Liver (tissue), 8 donors: ENCODE measurements at regions not wholly inside any gene's neighbourhood (a gene's known extent, or its start where the extent isn't known, plus 50 kb on each side); places are given as distances from the start of the nearest gene placed in this dataset.

Experiments used
- DNase-seq: peaks from one replicate; pipeline ENCODE4 v3.0.0-alpha.2; 2017; ENCODE audit warnings: low spot score
- H3K27ac ChIP-seq, 2 donors: one replicate each; pipeline ENCODE4 v1.7.0; 2013; ENCODE audit warnings: inconsistent platforms in 2 of 2, low read length in 2 of 2, control low read depth in 1 of 2, low read depth in 1 of 2, mild to moderate bottlenecking in 1 of 2
- H3K27me3 ChIP-seq, 4 donors: one replicate each; pipeline versions ENCODE4 v1.6.1 to v1.7.0; 2013; ENCODE audit warnings: low read length in 3 of 4, inconsistent platforms in 1 of 4, mild to moderate bottlenecking in 1 of 4, moderate library complexity in 1 of 4; ENCODE audit not compliant: control insufficient read depth in 4 of 4, insufficient read depth in 4 of 4
- H3K36me3 ChIP-seq, 4 donors: one replicate each; pipeline versions ENCODE4 v1.6.1 to v1.7.0; 2013; ENCODE audit warnings: low read length in 3 of 4, mild to moderate bottlenecking in 3 of 4, low read depth in 1 of 4, moderate library complexity in 1 of 4; ENCODE audit not compliant: control insufficient read depth in 4 of 4, insufficient read depth in 3 of 4
- H3K4me1 ChIP-seq, 4 donors: one replicate each; pipeline versions ENCODE4 v1.6.1 to v1.7.0; 2013; ENCODE audit warnings: low read length in 3 of 4, mild to moderate bottlenecking in 3 of 4, moderate library complexity in 1 of 4; ENCODE audit not compliant: control insufficient read depth in 4 of 4, insufficient read depth in 4 of 4
- H3K4me3 ChIP-seq, 3 donors: one replicate each; pipeline versions ENCODE4 v1.6.1 to v1.7.0; 2013; ENCODE audit warnings: low read length in 3 of 3, control low read depth in 1 of 3, low read depth in 1 of 3, mild to moderate bottlenecking in 1 of 3
- H3K9ac ChIP-seq, 2 donors: one replicate each; pipeline ENCODE4 v1.7.0; 2013; ENCODE audit warnings: low read length in 2 of 2, mild to moderate bottlenecking in 2 of 2, moderate library complexity in 2 of 2, control low read depth in 1 of 2, low read depth in 1 of 2
- H3K9me3 ChIP-seq, 4 donors: one replicate each; pipeline versions ENCODE4 v1.6.1 to v1.7.0; 2013; ENCODE audit warnings: low read length in 3 of 4; ENCODE audit not compliant: control insufficient read depth in 4 of 4
- ATF3 ChIP-seq: IDR thresholded peaks from 2 replicates; pipeline ENCODE4 v1.6.1; 2016; ENCODE audit warnings: antibody characterized with exemption
- CTCF ChIP-seq: fragments of 150-350 bp; IDR thresholded peaks from 2 replicates; pipeline ENCODE4 v1.5.1; 2017; ENCODE audit warnings: improper control_type of control experiment, low read depth, low read length; ENCODE audit not compliant: missing input control
- EGR1 ChIP-seq, 2 donors: IDR thresholded peaks; 2 replicates each; pipeline ENCODE4 v1.6.1; 2016 to 2018; ENCODE audit warnings: antibody characterized with exemption in 2 of 2, low read depth in 2 of 2
- FOXA2 ChIP-seq: IDR thresholded peaks from 2 replicates; pipeline ENCODE4 v1.6.1; 2016; ENCODE audit warnings: antibody characterized with exemption
- GABPA ChIP-seq, 2 donors: IDR thresholded peaks in 1 of 2; conservative IDR thresholded peaks in 1 of 2; 2 replicates each; pipeline ENCODE4 v1.6.1; 2016; ENCODE audit warnings: antibody characterized with exemption in 2 of 2, mild to moderate bottlenecking in 1 of 2, moderate library complexity in 1 of 2
- HNF4A ChIP-seq, 2 donors: conservative IDR thresholded peaks; 2 replicates each; pipeline ENCODE4 v1.6.1; 2016; ENCODE audit warnings: antibody characterized with exemption in 2 of 2, mild to moderate bottlenecking in 2 of 2
- HNF4G ChIP-seq: IDR thresholded peaks from 2 replicates; pipeline ENCODE4 v1.6.1; 2016; ENCODE audit warnings: antibody characterized with exemption
- JUND ChIP-seq, 2 donors: IDR thresholded peaks; 2 replicates each; pipeline ENCODE4 v1.6.1; 2016; ENCODE audit warnings: antibody characterized with exemption in 2 of 2
- MAX ChIP-seq: IDR thresholded peaks from 2 replicates; pipeline ENCODE4 v1.6.1; 2016; ENCODE audit warnings: antibody characterized with exemption
- NR2F2 ChIP-seq: IDR thresholded peaks from 2 replicates; pipeline ENCODE4 v1.6.1; 2016; ENCODE audit warnings: antibody characterized with exemption
- RAD21 ChIP-seq, 2 donors: IDR thresholded peaks; 2 replicates each; pipeline ENCODE4 v1.6.1; 2016; ENCODE audit warnings: antibody characterized with exemption in 2 of 2, mild to moderate bottlenecking in 2 of 2
- REST ChIP-seq: IDR thresholded peaks from 2 replicates; pipeline ENCODE4 v1.6.1; 2016; ENCODE audit warnings: antibody characterized with exemption, mild to moderate bottlenecking
- RXRA ChIP-seq, 2 donors: IDR thresholded peaks; 2 replicates each; pipeline ENCODE4 v1.6.1; 2017 to 2018; ENCODE audit warnings: antibody characterized with exemption in 2 of 2, mild to moderate bottlenecking in 1 of 2
- SP1 ChIP-seq: IDR thresholded peaks from 2 replicates; pipeline ENCODE4 v1.6.1; 2018; ENCODE audit warnings: antibody characterized with exemption, mild to moderate bottlenecking
- TAF1 ChIP-seq: conservative IDR thresholded peaks from 2 replicates; pipeline ENCODE4 v1.6.1; 2016; ENCODE audit warnings: antibody characterized with exemption, mild to moderate bottlenecking
- YY1 ChIP-seq: IDR thresholded peaks from 2 replicates; pipeline ENCODE4 v1.6.1; 2016; ENCODE audit warnings: antibody characterized with exemption, mild to moderate bottlenecking
- ZBTB33 ChIP-seq: IDR thresholded peaks from 2 replicates; pipeline ENCODE4 v1.6.1; 2016; ENCODE audit warnings: antibody characterized with exemption
- WGBS: extraction: QIAGEN DNeasy Blood & Tissue Kit; methylation state at CpG from one replicate; pipeline ENCODE4 v1.1.7; 2013; 5-methylcytosine and 5-hydroxymethylcytosine counted together
- donor health status: healthy.
- donor health status: healthy.
- donor health status: healthy.
- donor health status: healthy.
- donor health status: healthy.

- peaks cover 0 to 1% (median 0%) of the 10 kb centered on the region in 4 donors for H3K9me3 ChIP-seq
- no peaks in the 10 kb centered on the region for H3K4me1 ChIP-seq
- no peak overlapping the region for H3K27ac ChIP-seq
- H3K27me3 ChIP-seq, result no peaks in the 10 kb centered on the region
- no peak for TF ChIP-seq YY1
- no peak overlapping the region for H3K4me3 ChIP-seq
- no peak overlapping the region for H3K9ac ChIP-seq
- 90% methylated on average over 4 of the region's 4 CpGs for WGBS
- H3K36me3 ChIP-seq, result no peaks in the 10 kb centered on the region
- DNase-seq, result no peak
These were observed 1422.3 kb downstream of the AACS start for GRCh38 chr12:126487431-126487980.

- H3K27me3 ChIP-seq, result no peaks in the 10 kb centered on the region
- no peak for TF ChIP-seq ATF3
- TF ChIP-seq MAX, result no peak
- no peak for TF ChIP-seq NR2F2
- no peak for TF ChIP-seq JUND (IDR thresholded peaks at IDR 0.05)
- no peak for TF ChIP-seq HNF4G
- no peak for TF ChIP-seq ZBTB33
- no peak for TF ChIP-seq FOXA2
- TF ChIP-seq HNF4A (conservative IDR thresholded peaks at IDR 0.05), result no peak
- no peak for TF ChIP-seq RXRA (IDR thresholded peaks at IDR 0.05)
- no peak for TF ChIP-seq YY1
- TF ChIP-seq EGR1 (IDR thresholded peaks at IDR 0.05; ENCODE audit: low read depth in 2 of 2), result no peak
- TF ChIP-seq TAF1, result no peak
- no peak for TF ChIP-seq SP1
- no peak for TF ChIP-seq RAD21 (IDR thresholded peaks at IDR 0.05)
- TF ChIP-seq CTCF, result no peak
- no peak for TF ChIP-seq GABPA (IDR thresholded peaks at IDR 0.05 in 1 of 2, conservative IDR thresholded peaks at IDR 0.05 in 1 of 2)
- peaks cover 0 to 1% (median 0%) of the 10 kb centered on the region in 4 donors for H3K9me3 ChIP-seq
- no peak for DNase-seq
- 85% methylated on average over 3 of the region's 3 CpGs for WGBS
- H3K36me3 ChIP-seq, result no peaks in the 10 kb centered on the region
- no peak overlapping the region for H3K9ac ChIP-seq
- no peak overlapping the region for H3K4me3 ChIP-seq
- H3K27ac ChIP-seq, result no peak overlapping the region
- no peaks in the 10 kb centered on the region for H3K4me1 ChIP-seq
These were observed 1423.6 kb downstream of the AACS start for GRCh38 chr12:126488806-126489205.

GRCh38 chr12:126492181-126492580 is 1426.9 kb downstream of the AACS start:
- peaks cover 0 to 1% (median 0%) of the 10 kb centered on the region in 4 donors for H3K9me3 ChIP-seq
- whole genome bisulfite sequencing, result 64% methylated on average over 7 of the region's 7 CpGs
- no peaks in the 10 kb centered on the region for H3K36me3 ChIP-seq
- H3K27me3 ChIP-seq, result peaks cover 0 to 4% (median 0%) of the 10 kb centered on the region in 4 donors
- no peak overlapping the region for H3K27ac ChIP-seq
- no peaks in the 10 kb centered on the region for H3K4me1 ChIP-seq
- no peak for DNase-seq
- H3K4me3 ChIP-seq, result no peak overlapping the region
- H3K9ac ChIP-seq, result no peak overlapping the region
- no peak for TF ChIP-seq CTCF
- TF ChIP-seq RAD21 (IDR thresholded peaks at IDR 0.05), result no peak
- no peak for TF ChIP-seq SP1
- TF ChIP-seq FOXA2, result no peak
- TF ChIP-seq RXRA (IDR thresholded peaks at IDR 0.05), result no peak
- TF ChIP-seq TAF1, result no peak
- no peak for TF ChIP-seq YY1
- no peak for TF ChIP-seq REST
- TF ChIP-seq HNF4G, result no peak
